ENCODE measurements at regions not wholly inside any gene's neighbourhood (a gene's known extent, or its start where the extent isn't known, plus 50 kb on each side); places are given as distances from the start of the nearest gene placed in this dataset.

DNA sequence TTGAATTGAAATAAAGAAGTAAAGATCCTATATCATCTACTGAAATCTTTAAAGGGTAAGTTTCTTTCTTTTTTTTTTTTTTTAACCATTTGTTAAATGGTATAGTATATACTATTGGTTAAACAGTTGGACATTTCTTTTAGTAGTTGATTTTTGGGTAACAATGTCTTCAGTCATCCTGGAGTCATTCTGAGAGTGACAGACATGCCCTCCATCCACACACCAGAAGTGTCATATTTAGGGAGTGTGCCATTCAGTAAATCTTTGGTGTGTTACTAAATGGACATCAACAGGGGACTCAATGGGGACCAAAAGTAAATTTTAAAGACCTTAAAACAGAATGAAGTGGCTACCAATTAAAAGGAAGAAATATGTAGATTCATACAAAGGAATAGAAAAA is 50.8 kb upstream of the SLC39A10 start:
- DNase-seq: no peak

DNA sequence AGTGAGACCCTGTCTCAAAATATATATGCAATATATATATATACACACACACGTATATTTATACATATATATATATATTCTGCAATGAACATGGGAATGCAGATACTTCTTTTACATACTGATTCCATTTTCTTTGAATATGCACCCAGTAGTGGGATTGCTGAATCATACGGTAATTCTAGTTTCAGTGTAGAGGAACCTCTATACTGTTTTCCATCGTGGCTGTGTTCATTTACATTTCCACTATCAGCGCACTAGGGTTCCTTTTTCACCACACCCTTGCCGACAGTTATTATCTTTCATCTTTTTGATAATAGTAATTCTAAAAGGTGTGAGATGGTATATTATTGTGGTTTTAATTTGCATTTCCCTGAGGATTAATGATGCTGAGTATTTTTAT is 52.3 kb upstream of the SLC39A10 start:
- no peak for DNase-seq

DNA sequence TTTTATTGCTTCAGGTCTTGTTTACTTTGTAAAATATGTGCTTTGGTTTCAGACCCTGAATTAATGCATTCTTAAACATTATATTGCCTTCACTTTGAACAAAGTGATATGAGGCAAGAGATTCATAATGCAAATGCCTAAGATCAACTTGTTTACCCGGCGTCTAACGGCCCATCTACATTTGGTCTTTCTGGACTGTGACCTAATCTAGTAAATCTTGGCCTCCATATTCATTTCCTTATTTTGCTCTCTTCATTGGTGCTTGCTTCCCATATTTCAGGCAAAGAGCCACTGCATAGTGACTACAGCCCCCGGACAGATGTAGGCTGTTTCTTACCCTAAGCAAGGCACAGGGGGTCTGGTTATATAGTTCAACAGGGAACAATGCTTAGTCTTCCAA is 53.0 kb upstream of the SLC39A10 start:
- no peak for DNase-seq

DNA sequence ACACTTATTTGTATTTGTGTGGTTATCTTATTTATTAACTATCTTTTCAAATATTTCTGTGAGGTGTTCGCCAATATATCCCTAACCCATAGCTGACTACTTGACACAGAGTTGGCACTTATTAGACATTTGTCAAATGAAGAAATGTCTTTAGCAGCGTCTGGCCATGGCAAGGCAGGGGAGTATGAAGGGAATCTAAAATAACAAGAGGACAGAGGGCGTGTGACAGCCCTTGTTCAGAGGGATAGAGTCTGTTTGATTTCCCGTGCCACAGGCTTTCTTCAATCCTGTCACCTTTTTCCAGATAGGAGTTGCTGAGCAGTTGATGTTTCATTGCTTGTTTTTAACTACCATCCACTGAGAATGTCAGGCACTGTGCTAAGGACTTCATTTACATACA is 53.6 kb upstream of the SLC39A10 start:
- DNase-seq: no peak

DNA sequence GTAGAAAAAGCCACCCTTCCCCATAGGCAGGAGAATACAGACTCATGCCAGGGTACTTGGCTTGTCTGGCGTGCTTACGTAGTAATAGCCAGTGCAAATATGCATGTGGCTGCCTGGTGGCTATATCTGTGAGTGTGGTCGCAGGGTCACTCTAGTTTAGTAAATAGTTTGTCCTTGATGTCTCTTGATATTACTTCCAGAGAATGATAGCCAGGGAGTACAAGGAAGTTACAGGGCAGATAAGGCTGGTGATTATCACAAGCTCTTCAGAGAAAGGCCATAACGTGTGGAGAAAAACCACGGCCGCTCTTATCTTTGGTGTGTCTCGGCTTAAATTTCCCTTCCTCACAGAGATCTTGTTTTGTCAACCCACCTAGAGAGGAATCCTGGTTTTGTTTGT is 54.3 kb upstream of the SLC39A10 start:
- DNase-seq: no peak

DNA sequence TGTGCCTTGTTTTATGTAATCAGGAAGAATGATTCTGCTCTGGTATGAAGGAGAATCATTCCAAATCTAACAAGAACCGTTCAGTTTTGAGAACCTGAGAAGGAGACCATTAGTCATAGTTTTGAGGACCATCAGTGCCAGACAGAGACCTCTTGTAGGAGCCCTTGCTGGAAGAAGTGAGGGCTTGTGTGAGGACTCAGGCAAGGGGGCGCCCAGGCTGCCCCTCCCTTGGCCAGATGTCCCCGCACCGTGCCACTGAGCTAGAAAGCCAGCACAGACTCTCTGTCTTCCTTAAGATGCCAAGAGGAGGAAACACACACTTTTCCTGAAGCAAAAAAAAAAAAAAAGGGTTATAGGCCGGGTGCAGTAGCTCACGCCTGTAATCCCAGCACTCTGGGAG is 55.7 kb upstream of the SLC39A10 start:
- DNase-seq: no peak

DNA sequence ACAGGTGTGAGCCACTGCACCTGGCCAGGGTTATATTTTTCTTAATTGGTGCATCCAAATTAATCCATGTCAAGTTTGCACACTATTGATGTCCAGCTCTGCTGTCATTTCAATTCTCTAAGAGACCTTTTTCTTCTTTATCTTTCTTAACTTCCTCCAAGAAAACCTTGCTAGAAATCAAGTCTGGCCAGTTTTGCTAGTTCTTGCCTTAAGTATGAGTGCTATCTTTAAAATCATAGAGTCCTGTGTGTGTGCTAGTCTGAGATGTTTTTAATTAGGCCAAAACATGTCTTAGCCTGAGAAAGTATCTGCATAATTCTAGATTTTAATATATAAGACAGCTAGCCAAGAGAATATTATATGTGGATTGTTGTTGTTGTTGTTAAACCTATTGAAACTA is 56.2 kb upstream of the SLC39A10 start:
- no peak for DNase-seq

DNA sequence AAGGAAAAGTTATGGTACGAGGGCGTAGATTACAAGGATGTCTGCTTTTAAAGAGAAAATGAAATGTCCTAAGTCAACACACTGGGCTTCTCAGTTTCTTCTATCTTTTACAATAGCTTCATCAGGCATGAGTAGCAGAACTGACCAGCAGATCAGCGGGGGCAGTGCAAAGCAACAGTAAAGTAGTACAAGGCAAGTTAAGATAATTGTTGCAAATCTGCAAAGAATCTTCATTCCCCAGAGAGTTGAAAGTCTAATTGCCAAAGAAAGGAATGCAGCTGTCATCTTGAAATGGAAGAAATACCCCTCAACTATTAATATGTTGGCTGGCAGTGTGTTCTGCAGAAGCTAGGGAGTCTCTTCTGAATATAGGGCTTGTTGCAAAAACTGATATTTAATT is 60.2 kb upstream of the SLC39A10 start:
- DNase-seq: no peak

DNA sequence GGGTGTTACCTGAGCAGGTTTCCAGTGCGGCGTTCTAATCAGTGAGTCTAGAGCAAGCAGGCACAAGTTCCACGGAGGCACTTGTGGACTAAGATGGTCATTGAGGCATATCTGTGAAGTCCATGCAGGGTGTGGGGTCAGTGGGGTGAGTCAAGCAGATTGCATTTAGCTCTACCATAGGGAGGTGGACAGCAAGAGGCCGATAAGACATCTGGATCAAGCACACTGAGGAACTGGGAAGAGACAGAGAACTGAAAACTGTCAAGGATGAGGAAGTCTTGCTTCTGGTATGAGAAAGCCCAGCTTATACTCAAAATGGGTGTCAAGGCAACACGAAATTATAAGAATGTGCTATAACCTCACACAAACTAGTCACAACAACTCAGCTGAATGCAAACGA is 61.2 kb upstream of the SLC39A10 start:
- DNase-seq: no peak

DNA sequence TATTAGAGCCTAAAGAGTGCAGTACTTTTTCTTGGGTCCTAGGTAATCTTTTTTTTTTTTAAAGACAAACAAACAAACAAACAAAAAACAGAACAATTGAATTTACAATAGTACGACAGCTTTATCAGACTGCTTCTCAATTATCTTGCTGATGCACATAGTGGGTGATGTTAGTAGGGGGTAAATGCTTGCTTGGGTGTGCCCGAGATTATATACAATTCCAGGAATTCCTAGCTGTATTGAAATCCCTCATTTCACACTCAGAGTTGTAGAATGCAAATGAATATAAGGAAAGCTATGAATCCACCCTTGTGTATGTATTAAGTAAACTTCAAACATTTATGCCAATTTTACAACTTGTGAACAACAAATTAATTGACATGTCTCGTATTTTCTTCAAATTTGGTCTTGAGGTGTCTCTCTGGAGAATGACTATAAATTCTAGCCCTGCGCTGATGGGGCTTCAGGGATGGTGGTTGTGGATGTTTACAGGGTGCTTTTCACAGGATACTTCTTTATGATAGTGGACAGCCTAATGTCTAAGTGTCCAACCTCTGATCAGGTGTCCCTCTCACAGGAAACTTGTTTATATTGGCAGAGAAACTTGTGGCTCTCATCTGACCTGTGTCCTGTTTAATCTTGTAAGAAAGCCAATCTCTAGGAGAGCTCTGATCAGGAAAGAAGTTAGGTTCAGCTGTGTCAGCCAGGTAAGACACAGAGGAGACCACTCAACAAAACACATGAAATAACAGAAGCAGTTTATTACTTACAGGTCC is 61.9 kb upstream of the SLC39A10 start:
- DNase-seq: no peak

DNA sequence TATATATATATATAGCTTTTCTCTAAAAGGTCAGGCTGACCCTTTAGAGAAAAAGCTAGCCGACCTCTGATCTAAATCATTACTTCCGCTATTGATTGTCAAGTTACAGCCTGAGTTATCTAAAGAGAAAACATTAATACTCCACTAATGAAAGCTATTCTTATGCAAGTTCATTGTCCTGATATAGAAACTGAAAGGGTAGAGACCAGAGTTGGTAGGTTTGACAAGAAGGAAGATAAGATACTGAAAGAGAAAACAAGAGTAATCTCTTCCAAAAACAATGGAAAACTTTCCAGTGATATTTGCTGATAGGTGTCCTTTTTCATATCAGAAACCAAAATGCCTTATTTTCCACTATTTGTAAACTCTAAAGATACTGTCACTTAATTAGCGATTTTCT is 62.8 kb upstream of the SLC39A10 start:
- no peak for DNase-seq

DNA sequence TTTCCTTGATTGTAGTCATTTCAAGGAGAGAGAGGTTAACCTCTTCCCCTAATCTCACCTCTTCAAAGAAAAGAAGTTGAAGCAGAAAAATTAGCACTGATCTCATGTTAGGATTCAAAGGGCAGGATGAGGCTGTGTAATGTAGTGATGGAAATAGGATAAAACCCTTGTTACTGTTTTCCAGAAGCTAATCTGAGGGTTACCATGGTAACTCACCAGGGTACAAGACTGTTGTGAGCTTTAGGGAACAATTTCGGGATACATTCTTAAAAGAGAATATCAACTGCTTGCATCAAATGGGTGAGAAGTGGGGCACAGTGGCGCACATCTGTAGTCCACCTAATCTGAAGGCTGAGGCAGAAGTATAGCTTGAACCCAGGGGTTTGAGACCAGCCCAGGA is 64.9 kb upstream of the SLC39A10 start:
- no peak for DNase-seq

DNA sequence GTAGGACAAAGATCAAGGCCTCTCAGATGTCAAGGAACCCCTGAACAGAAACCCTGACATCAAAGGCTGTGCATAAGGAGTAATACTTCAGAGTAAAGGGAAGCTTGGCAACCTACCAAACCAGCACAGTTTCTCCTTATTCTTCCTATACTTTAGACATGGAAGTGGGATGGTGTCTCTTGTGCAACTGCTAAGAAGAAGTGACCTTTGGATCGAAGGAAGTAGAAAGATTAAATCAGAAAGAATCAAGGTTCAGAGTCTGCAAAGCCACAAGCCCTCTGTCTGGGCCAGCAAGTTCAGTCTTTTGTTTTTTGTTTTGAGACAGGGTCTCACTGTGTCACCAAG is 66.2 kb upstream of the SLC39A10 start:
- DNase-seq: no peak

DNA sequence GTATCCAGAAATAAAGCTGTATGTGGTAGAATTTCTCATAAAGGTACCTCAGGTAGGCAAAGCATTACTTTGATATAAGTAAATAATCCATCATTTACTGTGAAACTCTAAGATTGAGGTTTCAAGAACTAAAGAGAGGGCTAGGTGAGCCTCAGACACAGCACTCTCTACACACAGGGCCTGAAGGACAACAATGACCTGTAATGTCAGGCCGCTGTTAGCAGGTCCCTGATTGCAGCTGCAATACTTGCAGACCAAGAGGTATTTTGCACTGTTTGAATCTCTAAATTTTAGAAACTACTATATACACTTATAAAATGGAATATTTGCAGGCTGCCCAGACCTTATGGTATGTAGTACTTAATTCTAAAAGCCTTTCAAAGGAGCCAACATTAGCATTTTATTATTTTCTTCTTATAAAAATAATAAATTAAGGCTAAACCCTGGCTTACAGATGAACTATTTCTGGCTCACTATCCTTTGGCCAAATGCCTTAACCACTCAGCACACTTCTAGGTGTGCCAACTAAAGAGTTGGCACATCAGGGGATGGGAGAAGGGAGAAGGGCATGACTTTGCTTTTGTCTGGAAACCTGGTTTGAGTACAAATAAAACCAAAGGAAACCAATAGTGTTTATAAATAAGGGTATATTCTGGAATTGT is 66.7 kb upstream of the SLC39A10 start:
- no peak for DNase-seq

DNA sequence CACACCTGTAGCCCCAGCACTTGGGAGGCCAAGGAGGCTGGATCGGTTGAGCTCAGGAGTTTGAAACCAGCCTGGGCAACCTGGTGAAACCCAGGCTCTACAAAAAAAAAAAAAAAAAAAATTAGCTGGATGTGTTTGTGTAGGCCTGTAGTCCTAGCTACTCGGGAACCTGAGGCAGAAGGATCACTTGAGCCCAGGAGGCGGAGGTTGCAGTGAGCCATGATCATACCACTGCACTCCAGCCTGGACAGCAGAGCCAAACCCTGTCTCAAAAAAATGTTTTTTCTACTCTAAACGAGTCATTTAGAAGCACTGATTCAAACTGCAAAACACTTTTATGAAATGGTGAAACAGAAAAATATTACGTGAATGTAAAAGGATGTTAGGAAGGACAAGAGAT is 69.1 kb upstream of the SLC39A10 start:
- DNase-seq: no peak

DNA sequence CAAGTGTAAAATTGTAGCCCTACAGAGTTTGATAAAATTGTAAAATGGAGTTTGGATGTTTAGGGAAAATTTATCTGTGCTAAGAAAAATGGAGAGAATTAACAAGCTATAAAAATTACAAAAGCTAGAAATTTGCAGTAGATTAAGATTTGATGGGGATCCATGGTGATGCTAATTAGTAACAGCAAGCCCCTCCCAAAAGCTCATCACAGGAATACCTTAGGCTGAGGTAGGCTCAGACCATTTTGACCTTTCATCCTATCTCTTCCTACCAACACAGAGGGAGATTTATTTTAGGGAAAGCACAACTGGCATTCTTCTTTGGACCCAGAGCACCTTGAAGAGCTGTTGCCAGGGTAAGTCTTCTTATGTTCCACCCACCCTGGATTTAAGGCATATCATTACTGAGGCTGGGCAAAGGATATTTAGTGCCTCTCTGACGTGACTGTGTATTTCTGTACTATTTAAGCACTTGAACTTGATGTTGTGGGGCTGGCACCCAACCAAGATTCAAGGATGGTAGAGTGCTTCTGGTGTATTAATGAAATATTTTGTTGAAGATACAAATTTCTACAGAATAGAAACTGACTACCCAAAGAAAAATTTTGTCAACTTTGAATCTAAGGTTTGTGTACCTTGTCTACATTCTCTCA is 70.8 kb upstream of the SLC39A10 start:
- DNase-seq: no peak

DNA sequence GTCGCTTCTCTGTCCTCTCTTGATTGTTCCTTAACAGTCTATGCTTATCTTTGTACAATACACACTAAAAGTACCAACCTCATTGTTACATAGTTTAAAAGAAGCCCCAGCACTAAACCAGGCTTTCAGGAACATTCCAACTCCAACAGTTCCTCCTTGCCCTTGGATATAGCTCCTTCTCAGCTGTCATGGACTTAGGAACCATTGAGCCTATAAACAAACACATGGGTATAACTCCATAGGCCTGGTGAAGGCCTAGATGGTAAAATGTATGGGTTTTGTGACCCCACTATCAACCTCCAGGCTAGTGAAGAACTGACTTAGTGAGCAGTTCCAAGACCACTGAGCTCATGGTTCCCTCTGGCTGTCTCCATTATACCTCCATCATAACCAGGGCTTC is 74.8 kb upstream of the SLC39A10 start:
- no peak for DNase-seq

DNA sequence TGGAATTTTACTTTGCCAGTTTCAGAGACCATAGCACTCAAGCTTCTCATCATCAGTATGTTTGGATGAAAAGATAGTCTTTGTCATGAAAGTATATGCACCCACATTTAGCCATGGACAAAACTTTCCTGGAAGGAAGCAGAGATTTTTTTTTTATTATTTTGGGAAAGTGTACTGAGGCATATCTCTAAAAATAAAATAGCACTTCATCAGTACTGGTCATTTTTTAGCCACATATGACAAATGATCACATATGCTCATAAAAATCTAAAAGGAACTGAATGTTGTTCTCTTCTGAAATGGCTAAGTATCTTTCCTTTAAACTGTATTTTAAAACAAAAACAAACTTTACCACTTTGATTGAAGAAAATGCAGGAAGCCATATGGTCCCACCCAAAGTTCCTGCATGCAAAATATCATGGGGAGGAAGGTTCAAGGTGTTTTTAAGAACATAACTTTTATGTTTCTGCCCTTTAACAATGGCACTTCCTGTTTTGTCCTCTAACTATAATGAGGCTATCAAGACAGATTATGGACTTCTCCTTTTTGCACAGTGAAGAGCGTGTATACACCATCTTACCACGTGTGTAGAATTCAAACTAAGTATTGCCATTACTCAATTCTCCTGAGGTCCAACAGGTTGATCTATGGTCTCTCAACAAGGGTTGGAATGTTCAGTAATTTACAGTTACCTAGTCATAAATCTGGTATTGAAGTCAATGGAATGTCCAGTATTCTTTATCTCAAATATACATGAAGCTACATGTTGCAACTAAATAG is 77.1 kb upstream of the SLC39A10 start:
- DNase-seq: no peak

DNA sequence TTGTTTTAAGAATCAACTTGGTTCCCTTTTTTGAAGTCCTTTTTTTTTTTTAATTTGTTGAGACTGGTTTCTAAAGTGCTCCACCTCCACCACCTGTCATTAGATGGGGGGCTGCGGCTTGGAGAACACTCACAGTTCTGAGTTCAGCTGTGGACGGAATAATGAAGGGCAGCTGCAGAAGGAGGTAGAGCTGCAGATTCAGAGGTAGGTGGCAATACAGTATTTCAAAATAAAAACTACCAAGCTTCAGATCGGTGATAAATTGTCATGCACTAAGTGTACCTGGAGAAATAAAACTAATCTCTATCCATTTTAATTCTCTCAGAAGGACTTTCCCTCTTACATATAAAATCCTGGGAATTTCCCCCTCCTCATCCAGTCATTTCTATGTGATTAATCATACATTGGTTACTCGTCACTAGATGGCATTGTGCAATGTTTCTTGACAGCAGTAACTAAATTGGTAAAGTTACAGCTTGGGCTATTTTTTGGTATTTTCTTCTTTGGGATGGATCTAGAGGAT is 81.1 kb upstream of the SLC39A10 start:
- DNase-seq: no peak

DNA sequence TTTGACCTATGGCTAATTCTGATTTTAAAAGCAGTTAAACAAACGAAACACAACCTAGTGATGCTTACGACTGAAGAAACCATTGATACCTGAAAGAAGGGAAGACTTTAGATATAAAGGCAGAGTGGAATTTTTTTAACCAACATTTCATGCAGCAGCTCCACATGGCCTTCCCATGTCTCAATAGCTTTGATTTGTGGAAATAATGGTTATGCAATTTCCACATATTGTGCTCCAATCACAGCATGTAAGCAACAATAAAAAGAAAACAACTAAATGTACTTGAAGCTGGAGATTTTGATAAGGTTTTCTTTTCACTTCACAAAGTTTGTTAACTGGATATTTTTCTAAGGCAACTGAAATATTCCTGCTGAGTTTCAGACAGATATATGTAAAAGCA is 82.0 kb upstream of the SLC39A10 start:
- DNase-seq: no peak

DNA sequence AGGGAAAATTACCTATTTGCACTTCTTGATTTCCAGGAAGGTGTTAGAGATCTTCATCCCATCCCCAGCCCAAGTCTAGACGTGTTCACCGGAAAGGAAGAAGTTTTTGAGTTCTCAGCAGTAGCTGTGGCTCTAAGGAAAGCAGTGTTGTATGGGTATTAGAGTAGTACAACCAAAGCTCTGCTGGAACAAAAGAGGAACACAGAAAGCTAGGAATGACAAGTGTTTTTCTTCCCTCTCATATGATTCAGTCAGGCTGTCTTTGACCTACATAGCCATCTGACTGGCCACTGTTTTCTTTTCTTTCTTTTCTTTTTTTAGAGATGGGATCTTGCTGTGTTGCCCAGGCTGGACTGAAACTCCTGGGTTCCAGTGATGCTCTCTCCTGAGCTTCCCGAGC is 82.7 kb upstream of the SLC39A10 start:
- no peak for DNase-seq

DNA sequence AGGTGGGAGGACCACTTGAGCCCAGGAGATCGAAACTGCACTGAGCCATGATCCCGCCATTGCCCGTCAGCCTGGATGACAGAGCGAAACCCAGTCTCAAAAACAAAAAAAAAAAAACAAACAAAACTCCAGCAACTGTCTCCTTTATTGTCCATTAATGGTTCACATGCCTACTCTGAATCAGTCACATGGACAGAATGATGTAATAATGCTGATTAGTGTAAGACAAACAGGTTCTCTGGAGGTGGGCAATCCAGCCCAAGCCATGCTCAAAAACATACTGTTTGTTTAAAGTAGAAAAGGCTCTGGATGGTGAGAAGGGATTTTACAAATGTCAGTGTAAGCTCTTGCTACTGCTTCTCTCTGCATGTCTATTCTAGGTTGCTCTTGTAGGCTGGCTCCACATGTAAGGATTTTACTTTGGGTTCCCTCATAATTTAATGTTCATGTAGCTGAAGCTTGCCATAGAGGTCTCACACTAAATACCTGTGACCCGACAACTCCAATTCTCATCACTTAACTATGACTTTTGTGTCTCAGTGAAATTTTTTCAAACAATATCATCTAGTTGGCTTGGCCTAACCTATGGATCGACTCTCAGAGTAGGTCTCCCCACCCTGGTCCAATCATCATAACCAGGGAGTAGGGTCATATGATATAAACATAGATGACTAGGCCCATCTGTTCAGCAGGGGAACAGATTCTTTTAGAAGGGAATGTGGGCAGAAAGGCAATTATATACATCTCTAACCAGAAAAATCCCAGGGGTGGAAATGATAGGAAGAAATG is 83.9 kb upstream of the SLC39A10 start:
- no peak for DNase-seq

DNA sequence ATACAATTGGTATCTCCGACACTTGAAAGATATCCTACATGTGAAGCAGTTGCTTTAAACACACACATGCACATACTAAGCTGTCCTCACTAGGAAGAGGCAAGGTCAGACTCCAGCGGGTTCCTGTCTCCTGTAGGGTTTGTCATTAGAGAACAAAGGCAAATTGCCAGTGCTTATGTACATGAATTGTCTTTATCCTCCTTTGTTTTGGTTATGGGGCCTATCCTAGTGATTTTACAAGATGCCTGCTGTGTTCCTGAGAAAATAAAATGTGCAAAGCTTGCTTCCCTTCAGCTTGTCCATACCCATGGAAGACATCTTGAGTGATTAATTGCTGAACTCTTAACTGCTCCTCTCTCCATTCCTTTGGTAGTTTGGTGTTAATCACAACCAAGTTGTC is 86.7 kb upstream of the SLC39A10 start:
- no peak for DNase-seq

Measured in central memory CD4-positive, alpha-beta T cell (primary cell).